Spleen (tissue), 7 donors: ENCODE measurements at regions not wholly inside any gene's neighbourhood (a gene's known extent, or its start where the extent isn't known, plus 50 kb on each side); places are given as distances from the start of the nearest gene placed in this dataset.

Experiments
- POLR2A ChIP-seq, 3 donors: fragments of 450-650 bp; IDR thresholded peaks; one replicate each; pipeline ENCODE4 v1.5.1; 2017; ENCODE audit warnings: antibody characterized with exemption in 3 of 3, mild to moderate bottlenecking in 1 of 3
- POLR2AphosphoS5 ChIP-seq, 3 donors: sonication (generic); formaldehyde crosslinking; IDR thresholded peaks; one replicate each; pipeline ENCODE4 v1.5.1; 2017; ENCODE audit warnings: antibody characterized with exemption in 3 of 3
- TF ChIP-seq, protein P1 (sequence below), 11 experiments: fragments of 200-600 bp in 7 of 11; fragments of 450-650 bp in 4 of 11; sonication (generic) in 4 of 11; IDR thresholded peaks in 8 of 11; conservative IDR thresholded peaks in 3 of 11; 1 replicate in 7 of 11; 2 replicates in 4 of 11; pipeline versions ENCODE4 v1.4.0 to v1.8.0; 2016 to 2021; ENCODE audit warnings: antibody characterized with exemption in 11 of 11, inconsistent platforms in 4 of 11, mild to moderate bottlenecking in 1 of 11
- donor health status: DM: no; HTN: no; CAD: no; lungs with moderate emphysema.
- donor health status: DM: no; HTN: no; CAD: no.
- donor health status: DM: no; HTN: no; CAD: no.

DNA sequence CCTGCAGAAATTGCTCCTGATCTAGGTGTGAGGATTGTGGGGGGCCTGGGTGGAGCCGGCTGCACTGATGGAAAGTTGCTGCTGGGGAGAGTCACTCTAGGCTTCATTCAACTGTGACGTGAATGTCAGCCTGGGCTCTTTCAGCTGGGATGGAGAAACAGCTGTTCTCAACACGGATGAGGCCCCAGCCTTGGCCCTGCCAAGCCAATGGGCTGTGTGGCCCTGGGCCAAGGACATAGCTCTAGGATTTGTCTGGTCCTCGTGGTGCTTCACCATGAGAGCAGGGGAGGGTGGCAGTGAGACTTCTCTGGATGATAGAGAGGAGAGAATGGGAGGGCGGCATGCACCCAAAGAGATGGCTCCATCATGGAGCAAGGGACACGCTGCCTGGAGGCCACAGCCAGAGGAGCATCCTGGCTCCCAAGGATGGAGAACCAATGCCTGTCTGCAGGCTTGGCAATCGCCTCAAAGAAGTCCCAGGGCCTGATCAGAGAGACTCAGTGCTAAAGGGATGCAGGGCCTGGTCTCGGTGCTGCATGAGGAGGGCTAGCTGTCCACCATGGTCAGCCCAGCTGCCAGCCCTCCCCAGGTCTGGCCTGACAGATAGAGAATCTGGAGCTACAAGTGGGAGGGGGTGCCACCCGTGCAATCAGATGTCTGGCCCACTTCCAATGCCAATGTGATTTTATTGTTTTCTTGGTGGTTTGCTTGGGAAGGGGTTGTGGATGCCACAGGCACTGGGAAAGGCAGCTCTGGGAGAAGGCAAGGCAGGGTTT, 141.0 kb downstream of the GADD45G start:
- TF ChIP-seq, protein P1, sequence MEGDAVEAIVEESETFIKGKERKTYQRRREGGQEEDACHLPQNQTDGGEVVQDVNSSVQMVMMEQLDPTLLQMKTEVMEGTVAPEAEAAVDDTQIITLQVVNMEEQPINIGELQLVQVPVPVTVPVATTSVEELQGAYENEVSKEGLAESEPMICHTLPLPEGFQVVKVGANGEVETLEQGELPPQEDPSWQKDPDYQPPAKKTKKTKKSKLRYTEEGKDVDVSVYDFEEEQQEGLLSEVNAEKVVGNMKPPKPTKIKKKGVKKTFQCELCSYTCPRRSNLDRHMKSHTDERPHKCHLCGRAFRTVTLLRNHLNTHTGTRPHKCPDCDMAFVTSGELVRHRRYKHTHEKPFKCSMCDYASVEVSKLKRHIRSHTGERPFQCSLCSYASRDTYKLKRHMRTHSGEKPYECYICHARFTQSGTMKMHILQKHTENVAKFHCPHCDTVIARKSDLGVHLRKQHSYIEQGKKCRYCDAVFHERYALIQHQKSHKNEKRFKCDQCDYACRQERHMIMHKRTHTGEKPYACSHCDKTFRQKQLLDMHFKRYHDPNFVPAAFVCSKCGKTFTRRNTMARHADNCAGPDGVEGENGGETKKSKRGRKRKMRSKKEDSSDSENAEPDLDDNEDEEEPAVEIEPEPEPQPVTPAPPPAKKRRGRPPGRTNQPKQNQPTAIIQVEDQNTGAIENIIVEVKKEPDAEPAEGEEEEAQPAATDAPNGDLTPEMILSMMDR (IDR thresholded peaks at IDR 0.05 in 8 of 11, conservative IDR thresholded peaks at IDR 0.05 in 3 of 11) = no peak
- TF ChIP-seq POLR2A (IDR thresholded peaks at IDR 0.05) = no peak
- TF ChIP-seq POLR2AphosphoS5 (IDR thresholded peaks at IDR 0.05) = no peak
